Fibroblast of lung (primary cell): ENCODE measurements at regions not wholly inside any gene's neighbourhood (a gene's known extent, or its start where the extent isn't known, plus 50 kb on each side); places are given as distances from the start of the nearest gene placed in this dataset.

Source experiments
- DNase-seq, 2 donors: peaks; one replicate each; pipeline versions ENCODE4 v3.0.0 to v3.0.0-alpha.2; 2010; ENCODE audit warnings: low read depth in 2 of 2
- H2AFZ ChIP-seq: 2 replicates; pipeline ENCODE4 v1.5.1; 2012; ENCODE audit warnings: low read length, control low read depth, inconsistent platforms
- H3K27ac ChIP-seq: 2 replicates; pipeline ENCODE4 v1.5.1; 2011; ENCODE audit warnings: low read length, control low read depth; ENCODE audit not compliant: insufficient read depth
- H3K27me3 ChIP-seq: 2 replicates; pipeline ENCODE4 v1.5.1; 2011; ENCODE audit warnings: mild to moderate bottlenecking, low read length; ENCODE audit not compliant: control insufficient read depth, insufficient read depth
- H3K36me3 ChIP-seq: 2 replicates; pipeline ENCODE4 v1.5.1; 2011; ENCODE audit warnings: low read length; ENCODE audit not compliant: control insufficient read depth, insufficient read depth
- H3K4me1 ChIP-seq: 2 replicates; pipeline ENCODE4 v1.5.1; 2011; ENCODE audit warnings: low read length; ENCODE audit not compliant: control insufficient read depth, insufficient read depth; ENCODE audit errors: extremely low read depth
- H3K4me2 ChIP-seq: 2 replicates; pipeline ENCODE4 v1.5.1; 2011; ENCODE audit warnings: low read length, control low read depth; ENCODE audit not compliant: insufficient read depth; ENCODE audit errors: extremely low read depth
- H3K4me3 ChIP-seq, 4 experiments: fragments of 200-600 bp in 1 of 4; sonication (generic) in 1 of 4; replicated peaks in 1 of 4; 2 replicates each; pipeline ENCODE4 v1.5.1; 2011 to 2016; ENCODE audit warnings: low read length in 4 of 4, low read depth in 3 of 4, mild to moderate bottlenecking in 3 of 4, control low read depth in 2 of 4, inconsistent platforms in 1 of 4, mixed read lengths in 1 of 4; ENCODE audit not compliant: insufficient read depth in 1 of 4; ENCODE audit errors: control extremely low read depth in 1 of 4
- H3K79me2 ChIP-seq: 2 replicates; pipeline ENCODE4 v1.5.1; 2012; ENCODE audit warnings: mild to moderate bottlenecking, low read length, inconsistent platforms; ENCODE audit not compliant: control insufficient read depth, insufficient read depth
- H3K9ac ChIP-seq: 2 replicates; pipeline ENCODE4 v1.5.1; 2011; ENCODE audit warnings: mild to moderate bottlenecking, low read length, control low read depth; ENCODE audit not compliant: insufficient read depth
- H3K9me3 ChIP-seq: 2 replicates; pipeline ENCODE4 v1.5.1; 2012; ENCODE audit warnings: low read depth, low read length; ENCODE audit not compliant: control insufficient read depth, insufficient read depth
- H4K20me1 ChIP-seq: 2 replicates; pipeline ENCODE4 v1.5.1; 2011; ENCODE audit warnings: low read length; ENCODE audit not compliant: control insufficient read depth, insufficient read depth; ENCODE audit errors: extremely low read depth
- EZH2 ChIP-seq: IDR thresholded peaks from 2 replicates; pipeline ENCODE4 v1.5.1; 2012; ENCODE audit warnings: low read length, control low read depth, mild to moderate bottlenecking; ENCODE audit errors: missing control alignments
- TF ChIP-seq, protein P1 (sequence below), 2 donors: IDR thresholded peaks in 1 of 2; conservative IDR thresholded peaks in 1 of 2; 1 replicate in 1 of 2; 2 replicates in 1 of 2; pipeline ENCODE4 v1.5.1; 2011 to 2012; ENCODE audit warnings: low read length in 2 of 2, control low read depth in 1 of 2, inconsistent platforms in 1 of 2, low read depth in 1 of 2, mild to moderate bottlenecking in 1 of 2

GRCh38 chr13:82713687-82714405 lies 1168.4 kb downstream of the SLITRK1 start:
- no peaks in the 10 kb centered on the region for H3K4me1 ChIP-seq
- no peak overlapping the region for H3K4me3 ChIP-seq
- H3K9me3 ChIP-seq: no peaks in the 10 kb centered on the region
- H3K79me2 ChIP-seq: no peaks in the 10 kb centered on the region
- peak; percentile 26 to 67 for DNase-seq
- no peaks in the 10 kb centered on the region for H4K20me1 ChIP-seq
- no peak overlapping the region for H3K4me2 ChIP-seq
- H3K27ac ChIP-seq: no peak overlapping the region
- H3K9ac ChIP-seq: no peak overlapping the region
- no peak overlapping the region for H2AFZ ChIP-seq
- no peaks in the 10 kb centered on the region for H3K27me3 ChIP-seq
- TF ChIP-seq, protein P1, sequence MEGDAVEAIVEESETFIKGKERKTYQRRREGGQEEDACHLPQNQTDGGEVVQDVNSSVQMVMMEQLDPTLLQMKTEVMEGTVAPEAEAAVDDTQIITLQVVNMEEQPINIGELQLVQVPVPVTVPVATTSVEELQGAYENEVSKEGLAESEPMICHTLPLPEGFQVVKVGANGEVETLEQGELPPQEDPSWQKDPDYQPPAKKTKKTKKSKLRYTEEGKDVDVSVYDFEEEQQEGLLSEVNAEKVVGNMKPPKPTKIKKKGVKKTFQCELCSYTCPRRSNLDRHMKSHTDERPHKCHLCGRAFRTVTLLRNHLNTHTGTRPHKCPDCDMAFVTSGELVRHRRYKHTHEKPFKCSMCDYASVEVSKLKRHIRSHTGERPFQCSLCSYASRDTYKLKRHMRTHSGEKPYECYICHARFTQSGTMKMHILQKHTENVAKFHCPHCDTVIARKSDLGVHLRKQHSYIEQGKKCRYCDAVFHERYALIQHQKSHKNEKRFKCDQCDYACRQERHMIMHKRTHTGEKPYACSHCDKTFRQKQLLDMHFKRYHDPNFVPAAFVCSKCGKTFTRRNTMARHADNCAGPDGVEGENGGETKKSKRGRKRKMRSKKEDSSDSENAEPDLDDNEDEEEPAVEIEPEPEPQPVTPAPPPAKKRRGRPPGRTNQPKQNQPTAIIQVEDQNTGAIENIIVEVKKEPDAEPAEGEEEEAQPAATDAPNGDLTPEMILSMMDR (conservative IDR thresholded peaks at IDR 0.05 in 1 of 2, IDR thresholded peaks at IDR 0.05 in 1 of 2; ENCODE audit: low read depth in 1 of 2, low read length in 2 of 2): no peak
- no peak for TF ChIP-seq EZH2
- no peaks in the 10 kb centered on the region for H3K36me3 ChIP-seq

GRCh38 chr13:82702513-82702912 lies 1179.8 kb downstream of the SLITRK1 start:
- Histone ChIP-seq H3K27ac (no peak overlapping the region), H4K20me1 (no peaks in the 10 kb centered on the region), H3K4me1 (no peaks in the 10 kb centered on the region), H3K9me3 (no peaks in the 10 kb centered on the region), H3K4me3 (no peak overlapping the region), H3K36me3 (no peaks in the 10 kb centered on the region), H3K27me3 (no peaks in the 10 kb centered on the region), H3K79me2 (no peaks in the 10 kb centered on the region), H3K4me2 (no peak overlapping the region), H2AFZ (no peak overlapping the region), H3K9ac (no peak overlapping the region)
- DNase-seq: no peak
- no peak for TF ChIP-seq EZH2
- TF ChIP-seq, protein P1 (conservative IDR thresholded peaks at IDR 0.05 in 1 of 2, IDR thresholded peaks at IDR 0.05 in 1 of 2; ENCODE audit: low read depth in 1 of 2, low read length in 2 of 2): no peak

- no peak overlapping the region for H2AFZ ChIP-seq
- no peak overlapping the region for H3K4me2 ChIP-seq
- no peaks in the 10 kb centered on the region for H4K20me1 ChIP-seq
- no peaks in the 10 kb centered on the region for H3K27me3 ChIP-seq
- TF ChIP-seq EZH2: no peak
- TF ChIP-seq, protein P1 (conservative IDR thresholded peaks at IDR 0.05 in 1 of 2, IDR thresholded peaks at IDR 0.05 in 1 of 2; ENCODE audit: low read depth in 1 of 2, low read length in 2 of 2): no peak
- H3K4me3 ChIP-seq: no peak overlapping the region
- no peaks in the 10 kb centered on the region for H3K79me2 ChIP-seq
- no peak for DNase-seq
- no peaks in the 10 kb centered on the region for H3K4me1 ChIP-seq
- H3K9ac ChIP-seq: no peak overlapping the region
- H3K27ac ChIP-seq: no peak overlapping the region
- no peaks in the 10 kb centered on the region for H3K36me3 ChIP-seq
- no peaks in the 10 kb centered on the region for H3K9me3 ChIP-seq
Measured at GRCh38 chr13:82701020-82701419, 1181.3 kb downstream of the SLITRK1 start.
